ENCODE measurements at regions not wholly inside any gene's neighbourhood (a gene's known extent, or its start where the extent isn't known, plus 50 kb on each side); places are given as distances from the start of the nearest gene placed in this dataset.
"Not testable (repeated sequence)": the region's sequence is repeated elsewhere in the genome, so short reads cannot be mapped to it uniquely, and the experiment has no call there.

- no peak for DNase-seq
Measured at GRCh38 chr17:73855720-73856333, 211.6 kb upstream of the SDK2 start.

- no peak for DNase-seq
Measured at GRCh38 chr17:73856556-73856955, 212.3 kb upstream of the SDK2 start.

- DNase-seq, result not testable (repeated sequence)
Measured at GRCh38 chr17:73859439-73860008, 215.3 kb upstream of the SDK2 start.

- DNase-seq, result no peak
Measured at GRCh38 chr17:73861543-73861942, 217.3 kb upstream of the SDK2 start.

GRCh38 chr17:73863761-73864535 is 219.7 kb upstream of the SDK2 start:
- DNase-seq, result no peak

- DNase-seq, result no peak
Measured at GRCh38 chr17:73865831-73866230, 221.6 kb upstream of the SDK2 start.

GRCh38 chr17:73867056-73867455 is 222.8 kb upstream of the SDK2 start:
- no peak for DNase-seq

GRCh38 chr17:73870068-73870467 is 225.8 kb upstream of the SDK2 start:
- DNase-seq, result no peak

GRCh38 chr17:73870473-73870872 is 226.2 kb upstream of the SDK2 start:
- DNase-seq, result no peak

- no peak for DNase-seq
Measured at GRCh38 chr17:73872816-73873215, 228.6 kb upstream of the SDK2 start.

GRCh38 chr17:73874008-73874720 is 229.9 kb upstream of the SDK2 start:
- DNase-seq, result no peak

GRCh38 chr17:73875346-73875745 is 231.1 kb upstream of the SDK2 start:
- no peak for DNase-seq

- no peak for DNase-seq
Measured at GRCh38 chr17:73877962-73878361, 233.7 kb upstream of the SDK2 start.

- no peak for DNase-seq
Measured at GRCh38 chr17:73878923-73879322, 234.7 kb upstream of the SDK2 start.

GRCh38 chr17:73879987-73880386 is 235.7 kb upstream of the SDK2 start:
- DNase-seq, result no peak

GRCh38 chr17:73882590-73882989 is 238.3 kb upstream of the SDK2 start:
- no peak for DNase-seq

GRCh38 chr17:73883175-73883574 is 238.9 kb upstream of the SDK2 start:
- no peak for DNase-seq

GRCh38 chr17:73887739-73888138 is 243.5 kb upstream of the SDK2 start:
- DNase-seq, result no peak

GRCh38 chr17:73888862-73889261 is 244.6 kb upstream of the SDK2 start:
- DNase-seq, result no peak

GRCh38 chr17:73889439-73889838 is 245.2 kb upstream of the SDK2 start:
- DNase-seq, result no peak

- no peak for DNase-seq
Measured at GRCh38 chr17:73890831-73891405, 246.7 kb upstream of the SDK2 start.

GRCh38 chr17:73895157-73895556 is 250.9 kb upstream of the SDK2 start:
- DNase-seq, result no peak

- no peak for DNase-seq
Measured at GRCh38 chr17:73896966-73897365, 252.7 kb upstream of the SDK2 start.

Measured in activated CD4-positive, CD25-positive, alpha-beta regulatory T cell (primary cell).